ENCODE measurements at regions not wholly inside any gene's neighbourhood (a gene's known extent, or its start where the extent isn't known, plus 50 kb on each side); places are given as distances from the start of the nearest gene placed in this dataset.

GRCh38 chr18:68498636-68499035, 216.3 kb downstream of the TMX3 start:
- H4K20me1 ChIP-seq (ENCODE audit: low read depth), result no peaks in the 10 kb centered on the region
- no peaks in the 10 kb centered on the region for H3K27me3 ChIP-seq
- H3K4me1 ChIP-seq, result no peaks in the 10 kb centered on the region
- no peaks in the 10 kb centered on the region for H3K36me3 Mint-ChIP-seq
- no peaks in the 10 kb centered on the region for H3K4me1 Mint-ChIP-seq
- no peak overlapping the region for H3K27ac ChIP-seq
- no peak overlapping the region for H3K27ac Mint-ChIP-seq
- H2AFZ ChIP-seq (replicated peaks), result no peak overlapping the region
- H3K36me3 ChIP-seq, result no peaks in the 10 kb centered on the region
- DNase-seq (ENCODE audit: low spot score), result no peak
- no peak overlapping the region for H3K4me3 ChIP-seq
- no peaks in the 10 kb centered on the region for H3F3A ChIP-seq (ENCODE audit: low read depth)
- H3K9ac ChIP-seq, result no peak overlapping the region
- no peak overlapping the region for H3K4me3 Mint-ChIP-seq
- H3K27me3 Mint-ChIP-seq (ENCODE audit: insufficient read depth, low read depth), result peaks cover 2% of the 10 kb centered on the region
- no peak overlapping the region for H3K4me2 ChIP-seq
- H3K9me3 Mint-ChIP-seq, result no peaks in the 10 kb centered on the region
- H3K9me3 ChIP-seq (ENCODE audit: low read depth), result no peaks in the 10 kb centered on the region
- no peaks in the 10 kb centered on the region for H3K79me2 ChIP-seq (ENCODE audit: low read depth)
- TF ChIP-seq EZH2phosphoT487 (IDR thresholded peaks at IDR 0.05), result no peak
- TF ChIP-seq CTCF (IDR thresholded peaks at IDR 0.05), result no peak
- no peak for TF ChIP-seq EZH2 (IDR thresholded peaks at IDR 0.05)

GRCh38 chr18:68498185-68498584, 216.7 kb downstream of the TMX3 start:
- Mint-ChIP-seq H3K27ac (no peak overlapping the region), H3K36me3 (no peaks in the 10 kb centered on the region), H3K27me3 (ENCODE audit: insufficient read depth, low read depth) (peaks cover 5% of the 10 kb centered on the region), H3K4me3 (no peak overlapping the region), H3K9me3 (no peaks in the 10 kb centered on the region), H3K4me1 (no peaks in the 10 kb centered on the region)
- Histone ChIP-seq H2AFZ (replicated peaks) (no peak overlapping the region), H3K4me3 (no peak overlapping the region), H3K36me3 (no peaks in the 10 kb centered on the region), H3K27me3 (no peaks in the 10 kb centered on the region), H3K9me3 (ENCODE audit: low read depth) (no peaks in the 10 kb centered on the region), H3F3A (ENCODE audit: low read depth) (no peaks in the 10 kb centered on the region), H3K79me2 (ENCODE audit: low read depth) (no peaks in the 10 kb centered on the region), H3K4me1 (no peaks in the 10 kb centered on the region), H3K4me2 (no peak overlapping the region), H3K9ac (no peak overlapping the region), H3K27ac (no peak overlapping the region), H4K20me1 (ENCODE audit: low read depth) (no peaks in the 10 kb centered on the region)
- no peak for TF ChIP-seq EZH2 (IDR thresholded peaks at IDR 0.05)
- no peak for TF ChIP-seq CTCF (IDR thresholded peaks at IDR 0.05)
- no peak for TF ChIP-seq EZH2phosphoT487 (IDR thresholded peaks at IDR 0.05)
- DNase-seq (ENCODE audit: low spot score), result no peak

- Mint-ChIP-seq H3K4me1 (no peaks in the 10 kb centered on the region), H3K27ac (no peak overlapping the region), H3K9me3 (no peaks in the 10 kb centered on the region), H3K36me3 (no peaks in the 10 kb centered on the region), H3K27me3 (ENCODE audit: insufficient read depth, low read depth) (peaks cover 5% of the 10 kb centered on the region), H3K4me3 (no peak overlapping the region)
- Histone ChIP-seq H3K4me3 (no peak overlapping the region), H3K9me3 (ENCODE audit: low read depth) (no peaks in the 10 kb centered on the region), H2AFZ (replicated peaks) (peak overlapping the region; percentile 2), H3K79me2 (ENCODE audit: low read depth) (no peaks in the 10 kb centered on the region), H3K4me1 (no peaks in the 10 kb centered on the region), H3F3A (ENCODE audit: low read depth) (no peaks in the 10 kb centered on the region), H3K27ac (no peak overlapping the region), H3K9ac (no peak overlapping the region), H3K36me3 (no peaks in the 10 kb centered on the region), H3K4me2 (no peak overlapping the region), H3K27me3 (no peaks in the 10 kb centered on the region), H4K20me1 (ENCODE audit: low read depth) (no peaks in the 10 kb centered on the region)
- no peak for DNase-seq (ENCODE audit: low spot score)
- no peak for TF ChIP-seq CTCF (IDR thresholded peaks at IDR 0.05)
- TF ChIP-seq EZH2phosphoT487 (IDR thresholded peaks at IDR 0.05), result no peak
- no peak for TF ChIP-seq EZH2 (IDR thresholded peaks at IDR 0.05)
Measured at GRCh38 chr18:68494802-68495581, 219.9 kb downstream of the TMX3 start.
